DOHH2 (cell line): ENCODE measurements at regions not wholly inside any gene's neighbourhood (a gene's known extent, or its start where the extent isn't known, plus 50 kb on each side); places are given as distances from the start of the nearest gene placed in this dataset.

Source experiments
- CTCF ChIP-seq: fragments of 200-600 bp; sonication (generic); IDR thresholded peaks from one replicate; pipeline ENCODE4 v1.5.1; 2014; ENCODE audit warnings: antibody characterized with exemption, mild to moderate bottlenecking, low read depth, low read length; ENCODE audit not compliant: poor library complexity, severe bottlenecking
- EZH2phosphoT487 ChIP-seq: fragments of 200-600 bp; sonication (generic); IDR thresholded peaks from 2 replicates; pipeline ENCODE4 v1.6.1; 2017; ENCODE audit warnings: borderline replicate concordance, mild to moderate bottlenecking, antibody characterized with exemption, low read length, moderate library complexity, mixed read lengths

- TF ChIP-seq CTCF (no peak), EZH2phosphoT487 (no peak)
Measured at GRCh38 chr12:105799103-105799502, 339.7 kb downstream of the NUAK1 start.
